Stomach (tissue), 8 donors: ENCODE measurements at regions not wholly inside any gene's neighbourhood (a gene's known extent, or its start where the extent isn't known, plus 50 kb on each side); places are given as distances from the start of the nearest gene placed in this dataset.

Source experiments
- DNase-seq, 2 donors: peaks; one replicate each; pipeline versions ENCODE4 v3.0.0 to v3.0.0-alpha.2; 2013 to 2019
- H3K27ac ChIP-seq, 5 donors: fragments of 200-600 bp in 4 of 5; sonication (generic) in 4 of 5; one replicate each; pipeline ENCODE4 v1.5.1; 2013 to 2019; ENCODE audit warnings: mild to moderate bottlenecking in 1 of 5, moderate library complexity in 1 of 5
- H3K27me3 ChIP-seq, 3 donors: fragments of 200-600 bp; sonication (generic); one replicate each; pipeline ENCODE4 v1.5.1; 2017 to 2019; ENCODE audit warnings: mixed run types in 1 of 3
- H3K36me3 ChIP-seq, 4 donors: fragments of 200-600 bp; sonication (generic); 1 replicate in 3 of 4; 2 replicates in 1 of 4; pipeline ENCODE4 v1.5.1; 2016 to 2019
- H3K4me1 ChIP-seq, 4 donors: fragments of 200-600 bp; sonication (generic); one replicate each; pipeline ENCODE4 v1.5.1; 2016 to 2019
- H3K4me3 ChIP-seq, 4 donors: fragments of 200-600 bp; sonication (generic) in 3 of 4; one replicate each; pipeline ENCODE4 v1.5.1; 2016 to 2019; ENCODE audit warnings: mild to moderate bottlenecking in 1 of 4
- H3K9me3 ChIP-seq, 4 donors: fragments of 200-600 bp; sonication (generic); one replicate each; pipeline ENCODE4 v1.5.1; 2016 to 2019
- CTCF ChIP-seq, 7 experiments: fragments of 450-650 bp in 4 of 7; fragments of 200-600 bp in 3 of 7; sonication (generic) in 3 of 7; IDR thresholded peaks; one replicate each; pipeline ENCODE4 v1.5.1; 2016 to 2019; ENCODE audit warnings: antibody characterized with exemption in 7 of 7, control low read depth in 2 of 7, mild to moderate bottlenecking in 1 of 7
- EP300 ChIP-seq: sonication (generic); formaldehyde crosslinking; IDR thresholded peaks from one replicate; pipeline ENCODE4 v1.6.1; 2017; ENCODE audit warnings: antibody characterized with exemption
- POLR2A ChIP-seq, 4 donors: fragments of 450-650 bp; IDR thresholded peaks; one replicate each; pipeline ENCODE4 v1.6.1; 2016; ENCODE audit warnings: antibody characterized with exemption in 4 of 4, control low read depth in 2 of 4, mild to moderate bottlenecking in 1 of 4, moderate library complexity in 1 of 4
- POLR2AphosphoS5 ChIP-seq, 3 donors: sonication (generic); formaldehyde crosslinking; IDR thresholded peaks; one replicate each; pipeline ENCODE4 v1.6.1; 2016; ENCODE audit warnings: antibody characterized with exemption in 3 of 3
- WGBS, 5 donors: extraction: QIAGEN DNeasy Blood & Tissue Kit in 3 of 5; methylation state at CpG; one replicate each; pipeline versions ENCODE4 v1.1.5 to v1.1.7; 2013 to 2018; 5-methylcytosine and 5-hydroxymethylcytosine counted together
- intact Hi-C: fragments of 100-400 bp; cut with DNase I; formaldehyde crosslinking; loops from one replicate; pipeline ENCODE4 v1.15.1; 2023; ENCODE audit warnings: low total_unique reads
- donor health status: healthy with polysubstance abuse.
- donor health status: Bipolar disorder and iron deficiency.
- donor health status: healthy.

DNA sequence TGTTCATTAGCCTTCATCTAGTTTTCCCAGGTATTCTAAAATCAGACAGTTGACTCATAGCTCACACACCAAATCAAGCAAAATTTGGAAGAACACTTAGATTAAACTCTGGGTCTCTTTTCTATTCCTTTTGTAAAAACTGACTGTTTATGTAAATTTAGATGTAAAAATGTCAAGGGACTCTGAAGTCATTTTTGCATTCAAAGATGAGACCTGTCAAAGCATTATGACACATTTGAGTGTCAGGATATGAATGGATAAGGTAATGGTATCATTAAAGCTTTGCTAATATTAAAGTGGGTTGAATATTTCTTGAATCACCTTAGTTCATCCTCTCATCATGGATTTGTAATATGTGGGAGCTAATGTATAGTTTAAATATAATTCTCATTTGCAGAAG lies 348.1 kb upstream of the NRXN1 start:
- TF ChIP-seq CTCF (IDR thresholded peaks at IDR 0.05) (no peak), EP300 (no peak), POLR2A (IDR thresholded peaks at IDR 0.05) (no peak), POLR2AphosphoS5 (IDR thresholded peaks at IDR 0.05) (no peak)
- intact Hi-C loops: no loop called here

DNA sequence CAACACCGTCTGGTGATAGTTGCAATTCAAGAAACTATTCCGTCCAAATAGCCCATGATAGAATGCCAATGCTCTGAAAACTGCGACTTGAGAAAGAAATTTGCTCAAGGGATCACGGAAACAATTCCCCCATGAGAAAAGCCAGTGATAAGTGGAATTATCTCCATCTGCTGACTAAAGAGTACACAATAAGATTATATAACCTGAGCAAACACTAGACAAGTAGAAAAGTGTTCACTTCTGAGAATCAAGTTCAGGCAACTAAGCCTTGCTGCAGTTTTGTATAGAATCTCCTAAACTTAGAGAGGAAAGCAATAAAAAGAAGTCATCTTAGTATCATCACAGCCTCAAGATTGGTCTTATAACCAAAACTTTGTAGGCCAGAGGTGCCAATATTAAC lies 336.3 kb upstream of the NRXN1 start:
- Histone ChIP-seq H3K27ac (no peak overlapping the region), H3K9me3 (no peaks in the 10 kb centered on the region), H3K4me1 (no peaks in the 10 kb centered on the region), H3K27me3 (no peaks in the 10 kb centered on the region), H3K36me3 (no peaks in the 10 kb centered on the region), H3K4me3 (no peak overlapping the region)
- WGBS, 5 donors: 31 to 67% (median 46%) methylated on average over 4 of the region's 4 CpGs
- intact Hi-C loops: no loop called here
- peak in 1 of 2 donors; percentile 5 for DNase-seq
- TF ChIP-seq EP300: no peak

More for the DNA sequence above, 348.1 kb upstream of the NRXN1 start:
- Histone ChIP-seq H3K27me3 (no peaks in the 10 kb centered on the region), H3K36me3 (no peaks in the 10 kb centered on the region), H3K27ac (no peak overlapping the region), H3K9me3 (peaks cover 0 to 13% (median 8%) of the 10 kb centered on the region in 4 donors), H3K4me1 (no peaks in the 10 kb centered on the region), H3K4me3 (no peak overlapping the region)
- no peak for DNase-seq

DNA sequence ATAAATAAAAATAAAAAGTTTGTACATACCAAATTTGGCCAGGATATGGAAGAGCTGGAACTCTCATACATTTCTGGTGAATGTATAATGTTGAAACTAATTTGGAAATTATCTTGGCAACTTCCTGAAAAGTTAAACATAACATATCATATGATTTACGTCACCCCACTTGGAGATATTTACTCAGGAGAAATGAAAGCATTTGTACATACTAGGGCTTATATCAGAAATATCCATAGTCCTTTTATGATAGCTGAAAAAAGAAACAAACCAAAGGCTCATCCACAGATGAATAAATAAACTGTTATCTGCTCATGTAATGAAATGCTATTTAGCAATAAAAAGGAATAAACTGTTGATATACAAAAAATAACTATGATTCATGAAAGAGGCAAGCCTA lies 318.2 kb upstream of the NRXN1 start:
- no peak overlapping the region for H3K4me3 ChIP-seq
- H3K36me3 ChIP-seq: no peaks in the 10 kb centered on the region
- 16 to 29% (median 21%) methylated on average over 1 of the region's 1 CpG for WGBS, 5 donors
- H3K9me3 ChIP-seq: no peaks in the 10 kb centered on the region
- H3K4me1 ChIP-seq: no peaks in the 10 kb centered on the region
- no peak overlapping the region for H3K27ac ChIP-seq
- no peaks in the 10 kb centered on the region for H3K27me3 ChIP-seq
- intact Hi-C loops: no loop called here
- TF ChIP-seq POLR2A (IDR thresholded peaks at IDR 0.05): no peak
- TF ChIP-seq EP300: no peak
- TF ChIP-seq POLR2AphosphoS5 (IDR thresholded peaks at IDR 0.05): no peak
- no peak for TF ChIP-seq CTCF (IDR thresholded peaks at IDR 0.05)
- peak in 1 of 2 donors; percentile 40 for DNase-seq

DNA sequence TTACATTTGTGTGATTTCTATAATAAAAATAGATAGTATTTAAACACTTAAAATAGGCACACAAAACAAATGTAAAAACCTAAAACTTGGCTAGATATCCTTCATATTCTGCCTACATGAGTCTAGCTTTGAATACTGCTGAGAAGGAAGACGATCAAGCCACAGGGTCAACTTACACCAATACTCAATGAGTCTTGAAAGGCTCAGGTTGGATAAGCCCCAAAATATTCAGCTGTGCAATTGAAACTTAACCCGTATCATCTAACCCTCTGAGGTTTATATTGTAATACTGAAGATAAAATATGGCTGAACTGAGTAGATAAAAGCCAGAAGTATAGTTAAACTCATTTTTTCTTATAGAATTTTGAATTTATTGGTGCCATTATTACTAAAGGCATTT lies 313.0 kb upstream of the NRXN1 start:
- H3K9me3 ChIP-seq: no peaks in the 10 kb centered on the region
- 72 to 78% (median 77%) methylated on average over 2 of the region's 2 CpGs for WGBS, 5 donors
- TF ChIP-seq CTCF (IDR thresholded peaks at IDR 0.05) (no peak), EP300 (no peak)

GRCh38 chr2:51335087-51336058 lies 303.4 kb upstream of the NRXN1 start:
- no peak overlapping the region for H3K4me3 ChIP-seq
- H3K36me3 ChIP-seq: no peaks in the 10 kb centered on the region
- intact Hi-C loops: no loop called here
- no peaks in the 10 kb centered on the region for H3K4me1 ChIP-seq
- H3K9me3 ChIP-seq: no peaks in the 10 kb centered on the region
- no peaks in the 10 kb centered on the region for H3K27me3 ChIP-seq
- H3K27ac ChIP-seq: no peak overlapping the region
- DNase-seq: no peak
- 56 to 64% (median 57%) methylated on average over 7 of the region's 7 CpGs for WGBS, 5 donors
- no peak for TF ChIP-seq CTCF (IDR thresholded peaks at IDR 0.05)
- no peak for TF ChIP-seq EP300
- TF ChIP-seq POLR2A (IDR thresholded peaks at IDR 0.05): no peak
- TF ChIP-seq POLR2AphosphoS5 (IDR thresholded peaks at IDR 0.05): no peak

More for the DNA sequence above, 313.0 kb upstream of the NRXN1 start:
- H3K36me3 ChIP-seq: no peaks in the 10 kb centered on the region
- H3K4me3 ChIP-seq: no peak overlapping the region
- H3K4me1 ChIP-seq: no peaks in the 10 kb centered on the region
- DNase-seq: no peak
- intact Hi-C loops: no loop called here
- no peaks in the 10 kb centered on the region for H3K27me3 ChIP-seq
- no peak overlapping the region for H3K27ac ChIP-seq
